Astrocyte (in vitro differentiated cells and primary cell): ENCODE measurements at regions not wholly inside any gene's neighbourhood (a gene's known extent, or its start where the extent isn't known, plus 50 kb on each side); places are given as distances from the start of the nearest gene placed in this dataset.

ENCODE experiments used
- CTCF ChIP-seq: IDR thresholded peaks from 2 replicates; pipeline ENCODE4 v1.5.1; 2011; ENCODE audit warnings: low read depth, mild to moderate bottlenecking, inconsistent platforms, low read length, moderate library complexity; ENCODE audit not compliant: insufficient read depth
- EZH2 ChIP-seq: IDR thresholded peaks from 2 replicates; pipeline ENCODE4 v1.6.1; 2012; ENCODE audit warnings: mild to moderate bottlenecking, low read length, inconsistent platforms; ENCODE audit not compliant: insufficient read depth

DNA sequence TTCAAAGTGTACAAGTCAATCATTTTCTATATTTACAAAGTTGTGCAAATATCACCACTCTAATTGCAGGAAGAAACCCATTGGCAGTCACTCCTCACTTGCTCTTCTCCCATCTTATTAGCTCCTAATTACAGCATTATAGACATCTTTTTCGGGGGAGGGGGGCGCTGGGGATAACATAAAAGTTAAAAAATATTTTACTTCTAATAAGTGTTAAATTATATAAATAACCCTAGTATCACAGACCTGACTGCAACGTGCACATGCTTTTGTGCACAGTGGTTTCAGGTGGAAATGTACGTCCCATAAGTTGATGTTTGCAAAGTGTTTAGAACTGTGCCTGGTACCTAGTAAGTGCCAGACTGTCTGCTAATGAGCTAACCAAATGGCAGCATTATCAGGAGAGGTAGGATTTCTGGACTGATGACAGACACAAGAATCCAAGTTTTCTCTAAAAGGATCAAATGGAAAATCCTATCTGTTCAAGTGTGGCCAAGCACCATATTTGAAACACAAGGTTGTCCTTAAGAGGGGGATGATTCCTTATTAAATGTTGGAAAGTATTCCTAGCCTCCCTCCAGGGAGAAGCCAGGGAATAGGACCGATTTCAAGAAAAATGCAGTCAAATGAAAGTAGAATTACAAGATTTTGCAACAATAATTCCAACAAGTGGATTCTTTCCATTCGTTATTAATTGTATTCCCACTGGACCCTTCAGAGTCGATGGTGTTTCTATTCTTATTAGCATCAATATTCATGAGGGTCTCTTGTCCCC lies 70.0 kb downstream of the ACKR3 start:
- TF ChIP-seq CTCF = no peak
- no peak for TF ChIP-seq EZH2
